KOPT-K1 (cell line): ENCODE measurements at regions not wholly inside any gene's neighbourhood (a gene's known extent, or its start where the extent isn't known, plus 50 kb on each side); places are given as distances from the start of the nearest gene placed in this dataset.
A peak's percentile ranks its signal among the peaks of the same experiment; 100 is the strongest.
"Not testable (repeated sequence)": the region's sequence is repeated elsewhere in the genome, so short reads cannot be mapped to it uniquely, and the experiment has no call there.

Experiments used
- H3K27ac ChIP-seq: fragments of 200-600 bp; sonication (generic); 2 replicates; pipeline ENCODE4 v1.5.1; 2016; ENCODE audit warnings: antibody characterized with exemption, mild to moderate bottlenecking, low read depth, low read length; ENCODE audit not compliant: poor library complexity, severe bottlenecking
- H3K36me3 ChIP-seq: fragments of 200-600 bp; sonication (generic); 2 replicates; pipeline ENCODE4 v1.5.1; 2017; ENCODE audit warnings: antibody characterized with exemption, mild to moderate bottlenecking, low read length, moderate library complexity; ENCODE audit not compliant: insufficient read depth
- H3K9me3 ChIP-seq: fragments of 200-600 bp; sonication (generic); 2 replicates; pipeline ENCODE4 v1.5.1; 2017; ENCODE audit warnings: antibody characterized with exemption, low read length, mild to moderate bottlenecking; ENCODE audit not compliant: insufficient read depth, poor library complexity, severe bottlenecking

GRCh38 chrY:7285388-7285787 is 373.8 kb upstream of the AMELY start:
- no peaks in the 10 kb centered on the region for H3K9me3 ChIP-seq
- no peak overlapping the region for H3K27ac ChIP-seq
- H3K36me3 ChIP-seq = peaks cover 51% of the 10 kb centered on the region

- Histone ChIP-seq H3K36me3 (peaks cover 41% of the 10 kb centered on the region), H3K27ac (peak overlapping the region; percentile 49), H3K9me3 (no peaks in the 10 kb centered on the region)
Observed at GRCh38 chrY:7283001-7283400, 371.4 kb upstream of the AMELY start.

GRCh38 chrY:7280151-7280740 is 368.7 kb upstream of the AMELY start:
- Histone ChIP-seq H3K36me3 (peaks cover 19% of the 10 kb centered on the region), H3K27ac (peak overlapping the region; percentile 47)
- not testable (repeated sequence) for H3K9me3 ChIP-seq

GRCh38 chrY:7275751-7276150 is 364.2 kb upstream of the AMELY start:
- Histone ChIP-seq H3K27ac (peak overlapping the region; percentile 80), H3K36me3 (no peaks in the 10 kb centered on the region), H3K9me3 (no peaks in the 10 kb centered on the region)

GRCh38 chrY:7275014-7275413 is 363.5 kb upstream of the AMELY start:
- Histone ChIP-seq H3K36me3 (no peaks in the 10 kb centered on the region), H3K9me3 (no peaks in the 10 kb centered on the region), H3K27ac (peak overlapping the region; percentile 80)

GRCh38 chrY:7274369-7274913 is 362.9 kb upstream of the AMELY start:
- H3K36me3 ChIP-seq = no peaks in the 10 kb centered on the region
- peak overlapping the region; percentile 80 for H3K27ac ChIP-seq
- no peaks in the 10 kb centered on the region for H3K9me3 ChIP-seq

- no peaks in the 10 kb centered on the region for H3K9me3 ChIP-seq
- peak overlapping the region; percentile 80 for H3K27ac ChIP-seq
- H3K36me3 ChIP-seq = no peaks in the 10 kb centered on the region
Observed at GRCh38 chrY:7273587-7274203, 362.1 kb upstream of the AMELY start.

- Histone ChIP-seq H3K36me3 (no peaks in the 10 kb centered on the region), H3K9me3 (no peaks in the 10 kb centered on the region), H3K27ac (peak overlapping the region; percentile 80)
Observed at GRCh38 chrY:7272556-7273195, 361.1 kb upstream of the AMELY start.

- no peaks in the 10 kb centered on the region for H3K9me3 ChIP-seq
- no peak overlapping the region for H3K27ac ChIP-seq
- H3K36me3 ChIP-seq = no peaks in the 10 kb centered on the region
Observed at GRCh38 chrY:7263773-7264172, 352.2 kb upstream of the AMELY start.

GRCh38 chrY:7262531-7262930 is 351.0 kb upstream of the AMELY start:
- H3K36me3 ChIP-seq = no peaks in the 10 kb centered on the region
- H3K27ac ChIP-seq = no peak overlapping the region
- H3K9me3 ChIP-seq = peaks cover 3% of the 10 kb centered on the region

- Histone ChIP-seq H3K27ac (no peak overlapping the region), H3K9me3 (peaks cover 3% of the 10 kb centered on the region), H3K36me3 (no peaks in the 10 kb centered on the region)
Observed at GRCh38 chrY:7261254-7261653, 349.7 kb upstream of the AMELY start.

GRCh38 chrY:7240101-7240500 is 328.5 kb upstream of the AMELY start:
- no peak overlapping the region for H3K27ac ChIP-seq
- H3K36me3 ChIP-seq = no peaks in the 10 kb centered on the region
- peaks cover 9% of the 10 kb centered on the region for H3K9me3 ChIP-seq

- Histone ChIP-seq H3K36me3 (no peaks in the 10 kb centered on the region), H3K27ac (no peak overlapping the region), H3K9me3 (no peaks in the 10 kb centered on the region)
Observed at GRCh38 chrY:7211971-7212370, 300.4 kb upstream of the AMELY start.

GRCh38 chrY:7204456-7204855 is 292.9 kb upstream of the AMELY start:
- H3K9me3 ChIP-seq = no peaks in the 10 kb centered on the region
- no peaks in the 10 kb centered on the region for H3K36me3 ChIP-seq
- H3K27ac ChIP-seq = no peak overlapping the region

- Histone ChIP-seq H3K36me3 (no peaks in the 10 kb centered on the region), H3K9me3 (peaks cover 14% of the 10 kb centered on the region), H3K27ac (no peak overlapping the region)
Observed at GRCh38 chrY:7182591-7182990, 271.0 kb upstream of the AMELY start.
